Lower leg skin (tissue), 3 donors: ENCODE measurements at regions not wholly inside any gene's neighbourhood (a gene's known extent, or its start where the extent isn't known, plus 50 kb on each side); places are given as distances from the start of the nearest gene placed in this dataset.

Experiments used
- CTCF ChIP-seq, 3 donors: fragments of 450-650 bp; IDR thresholded peaks; one replicate each; pipeline ENCODE4 v1.5.1; 2016; ENCODE audit warnings: antibody characterized with exemption in 3 of 3, mild to moderate bottlenecking in 3 of 3, moderate library complexity in 2 of 3
- POLR2A ChIP-seq, 2 donors: fragments of 450-650 bp; IDR thresholded peaks; one replicate each; pipeline ENCODE4 v1.6.1; 2016 to 2017; ENCODE audit warnings: antibody characterized with exemption in 2 of 2, mild to moderate bottlenecking in 1 of 2, moderate library complexity in 1 of 2

GRCh38 chr4:106762666-106763443 lies 273.3 kb downstream of the DKK2 start:
- TF ChIP-seq CTCF (IDR thresholded peaks at IDR 0.05): no peak
- no peak for TF ChIP-seq POLR2A (IDR thresholded peaks at IDR 0.05)
